ENCODE measurements at regions not wholly inside any gene's neighbourhood (a gene's known extent, or its start where the extent isn't known, plus 50 kb on each side); places are given as distances from the start of the nearest gene placed in this dataset.

- no peak overlapping the region for H3K27ac Mint-ChIP-seq
- Histone ChIP-seq H3K36me3 (replicated peaks in 1 of 2; ENCODE audit: control insufficient read depth in 1 of 2, insufficient read depth in 2 of 2, low read length in 2 of 2) (no peaks in the 10 kb centered on the region), H3K9ac (ENCODE audit: insufficient read depth, low read length, poor library complexity, severe bottlenecking) (no peak overlapping the region), H3K9me3 (replicated peaks in 1 of 2; ENCODE audit: control insufficient read depth in 1 of 2, insufficient read depth in 1 of 2, low read length in 2 of 2) (peaks cover 0 to 13% of the 10 kb centered on the region in 2 donors), H3K4me3 (replicated peaks in 1 of 3; ENCODE audit: low read depth in 2 of 3, low read length in 3 of 3) (no peak overlapping the region), H2AFZ (ENCODE audit: insufficient read depth, low read depth, low read length, poor library complexity, severe bottlenecking) (no peak overlapping the region), H3K27me3 (ENCODE audit: control insufficient read depth in 2 of 2, insufficient read depth in 2 of 2, low read length in 2 of 2) (no peaks in the 10 kb centered on the region), H3K4me1 (ENCODE audit: control insufficient read depth in 1 of 2, insufficient read depth in 2 of 2, low read length in 2 of 2) (peaks cover 5 to 14% of the 10 kb centered on the region in 2 donors), H4K20me1 (ENCODE audit: insufficient read depth, low read length) (no peaks in the 10 kb centered on the region), H3K79me2 (ENCODE audit: insufficient read depth, low read length) (no peaks in the 10 kb centered on the region), H3K4me2 (replicated peaks; ENCODE audit: extremely low read depth, low read length, poor library complexity, severe bottlenecking) (no peak overlapping the region), H3K27ac (ENCODE audit: low read depth in 1 of 2, low read length in 2 of 2) (no peak overlapping the region)
- intact Hi-C loops (cut with micrococcal nuclease) = no loop called here
- H3K4me1 Mint-ChIP-seq = peaks cover 16% of the 10 kb centered on the region
- H3K9me3 Mint-ChIP-seq = peaks cover 0 to 20% (median 5%) of the 10 kb centered on the region in 7 donors
- H3K27me3 Mint-ChIP-seq (ENCODE audit: low read depth in 3 of 3) = no peaks in the 10 kb centered on the region
- TF ChIP-seq CTCF (IDR thresholded peaks at IDR 0.05) = no peak
- H3K4me3 Mint-ChIP-seq = no peak overlapping the region
- H3K36me3 Mint-ChIP-seq = no peaks in the 10 kb centered on the region
- no peak for DNase-seq
Measured at GRCh38 chr1:60527567-60527966, 454.0 kb upstream of the C1orf87 start.

- Histone ChIP-seq H3K36me3 (replicated peaks in 1 of 2; ENCODE audit: control insufficient read depth in 1 of 2, insufficient read depth in 2 of 2, low read length in 2 of 2) (no peaks in the 10 kb centered on the region), H2AFZ (ENCODE audit: insufficient read depth, low read depth, low read length, poor library complexity, severe bottlenecking) (no peak overlapping the region), H3K79me2 (ENCODE audit: insufficient read depth, low read length) (no peaks in the 10 kb centered on the region), H3K9me3 (replicated peaks in 1 of 2; ENCODE audit: control insufficient read depth in 1 of 2, insufficient read depth in 1 of 2, low read length in 2 of 2) (peaks cover 0 to 3% of the 10 kb centered on the region in 2 donors), H3K4me3 (replicated peaks in 1 of 3; ENCODE audit: low read depth in 2 of 3, low read length in 3 of 3) (no peak overlapping the region), H4K20me1 (ENCODE audit: insufficient read depth, low read length) (no peaks in the 10 kb centered on the region), H3K9ac (ENCODE audit: insufficient read depth, low read length, poor library complexity, severe bottlenecking) (no peak overlapping the region), H3K4me1 (ENCODE audit: control insufficient read depth in 1 of 2, insufficient read depth in 2 of 2, low read length in 2 of 2) (no peaks in the 10 kb centered on the region), H3K27ac (ENCODE audit: low read depth in 1 of 2, low read length in 2 of 2) (no peak overlapping the region), H3K4me2 (replicated peaks; ENCODE audit: extremely low read depth, low read length, poor library complexity, severe bottlenecking) (no peak overlapping the region), H3K27me3 (ENCODE audit: control insufficient read depth in 2 of 2, insufficient read depth in 2 of 2, low read length in 2 of 2) (no peaks in the 10 kb centered on the region)
- intact Hi-C loops (cut with micrococcal nuclease) = no loop called here
- no peak for DNase-seq
- TF ChIP-seq CTCF (IDR thresholded peaks at IDR 0.05) = no peak
- no peak overlapping the region for H3K4me3 Mint-ChIP-seq
- H3K27ac Mint-ChIP-seq = no peak overlapping the region
- H3K9me3 Mint-ChIP-seq = peaks cover 2 to 15% (median 4%) of the 10 kb centered on the region in 7 donors
- no peaks in the 10 kb centered on the region for H3K4me1 Mint-ChIP-seq
- 100% methylated on average over 2 of the region's 3 CpGs for WGBS (ENCODE audit: insufficient coverage)
- H3K27me3 Mint-ChIP-seq (ENCODE audit: low read depth in 3 of 3) = no peaks in the 10 kb centered on the region
- no peaks in the 10 kb centered on the region for H3K36me3 Mint-ChIP-seq
Measured at GRCh38 chr1:60516996-60517395, 443.4 kb upstream of the C1orf87 start.
